SK-N-SH treated with all-trans-retinoic acid at 6 μM for 48 hours (cell line): ENCODE measurements at regions not wholly inside any gene's neighbourhood (a gene's known extent, or its start where the extent isn't known, plus 50 kb on each side); places are given as distances from the start of the nearest gene placed in this dataset.

Source experiments
- ATAC-seq: fragments of 200-7000 bp; cut with Tn5 transposase; 3 replicates; pipeline ENCODE4 v1.9.1; 2020; ENCODE audit warnings: mild to moderate bottlenecking, moderate library complexity
- CSDC2 ChIP-seq: fragments of 250-450 bp; sonication (Bioruptor Pico); IDR thresholded peaks from 2 replicates; pipeline ENCODE4 v1.5.0; 2020; ENCODE audit warnings: mild to moderate bottlenecking, moderate library complexity
- GLIS3 ChIP-seq: fragments of 250-450 bp; sonication (Bioruptor Pico); IDR thresholded peaks from 2 replicates; pipeline ENCODE4 v1.5.0; 2020; ENCODE audit warnings: mild to moderate bottlenecking, moderate library complexity
- OSR1 ChIP-seq: fragments of 250-450 bp; sonication (Bioruptor Pico); IDR thresholded peaks from 2 replicates; pipeline ENCODE4 v1.8.0; 2022; ENCODE audit warnings: moderate library complexity, mild to moderate bottlenecking, inconsistent platforms
- RARB ChIP-seq: fragments of 250-450 bp; sonication (Bioruptor Pico); IDR thresholded peaks from 2 replicates; pipeline ENCODE4 v1.8.0; 2021; ENCODE audit warnings: mild to moderate bottlenecking, moderate library complexity
- SNAI2 ChIP-seq: fragments of 250-450 bp; sonication (Bioruptor Pico); IDR thresholded peaks from 2 replicates; pipeline ENCODE4 v1.5.0; 2020; ENCODE audit warnings: mild to moderate bottlenecking, moderate library complexity
- ZC3H10 ChIP-seq: fragments of 250-450 bp; sonication (Bioruptor Pico); IDR thresholded peaks from 2 replicates; pipeline ENCODE4 v1.5.1; 2021; ENCODE audit warnings: mild to moderate bottlenecking, moderate library complexity
- ZFP3 ChIP-seq: fragments of 250-450 bp; sonication (Bioruptor Pico); IDR thresholded peaks from 2 replicates; pipeline ENCODE4 v1.5.0; 2020; ENCODE audit warnings: mild to moderate bottlenecking, moderate library complexity
- ZNF70 ChIP-seq: fragments of 450-650 bp; formaldehyde crosslinking; IDR thresholded peaks from 2 replicates; pipeline ENCODE4 v1.5.0; 2020; ENCODE audit warnings: mild to moderate bottlenecking, moderate library complexity
- TF ChIP-seq, protein P1 (sequence below): fragments of 250-450 bp; sonication (Bioruptor Pico); IDR thresholded peaks from 2 replicates; pipeline ENCODE4 v1.8.0; 2020; ENCODE audit warnings: mild to moderate bottlenecking, moderate library complexity, borderline replicate concordance
- TF ChIP-seq, protein P2 (sequence below): fragments of 250-450 bp; sonication (Bioruptor Pico); IDR thresholded peaks from 2 replicates; pipeline ENCODE4 v1.8.0; 2021; ENCODE audit warnings: low read depth, mild to moderate bottlenecking, moderate library complexity, borderline replicate concordance
- TF ChIP-seq, protein P3 (sequence below): fragments of 250-450 bp; sonication (Bioruptor Pico); IDR thresholded peaks from 2 replicates; pipeline ENCODE4 v1.5.1; 2021; ENCODE audit warnings: mild to moderate bottlenecking, moderate library complexity

DNA sequence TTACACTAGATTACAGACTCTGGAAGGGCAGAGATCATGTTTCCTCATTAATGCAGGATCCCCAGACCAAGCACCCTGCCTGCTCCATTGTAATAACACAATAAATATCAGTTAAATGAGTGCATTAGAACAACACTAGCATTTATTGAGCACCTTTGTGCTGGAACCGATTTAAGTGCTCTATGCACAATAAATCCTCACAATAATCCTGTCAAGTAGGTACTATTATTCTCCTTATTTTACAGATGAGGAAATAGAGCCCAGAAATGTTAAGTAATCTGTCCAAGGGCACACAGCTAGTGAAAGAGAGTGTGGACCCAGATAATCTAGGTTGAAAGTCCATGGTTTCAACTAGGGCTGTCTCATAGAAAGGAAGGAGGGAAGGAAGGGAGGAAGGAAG is 69.8 kb downstream of the MAP1LC3B2 start (continued):
- TF ChIP-seq, protein P1, sequence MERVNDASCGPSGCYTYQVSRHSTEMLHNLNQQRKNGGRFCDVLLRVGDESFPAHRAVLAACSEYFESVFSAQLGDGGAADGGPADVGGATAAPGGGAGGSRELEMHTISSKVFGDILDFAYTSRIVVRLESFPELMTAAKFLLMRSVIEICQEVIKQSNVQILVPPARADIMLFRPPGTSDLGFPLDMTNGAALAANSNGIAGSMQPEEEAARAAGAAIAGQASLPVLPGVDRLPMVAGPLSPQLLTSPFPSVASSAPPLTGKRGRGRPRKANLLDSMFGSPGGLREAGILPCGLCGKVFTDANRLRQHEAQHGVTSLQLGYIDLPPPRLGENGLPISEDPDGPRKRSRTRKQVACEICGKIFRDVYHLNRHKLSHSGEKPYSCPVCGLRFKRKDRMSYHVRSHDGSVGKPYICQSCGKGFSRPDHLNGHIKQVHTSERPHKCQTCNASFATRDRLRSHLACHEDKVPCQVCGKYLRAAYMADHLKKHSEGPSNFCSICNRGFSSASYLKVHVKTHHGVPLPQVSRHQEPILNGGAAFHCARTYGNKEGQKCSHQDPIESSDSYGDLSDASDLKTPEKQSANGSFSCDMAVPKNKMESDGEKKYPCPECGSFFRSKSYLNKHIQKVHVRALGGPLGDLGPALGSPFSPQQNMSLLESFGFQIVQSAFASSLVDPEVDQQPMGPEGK (CRISPR knock-in tag) = no peak
- TF ChIP-seq ZFP3 (CRISPR knock-in tag) (no peak), ZNF70 (no peak), SNAI2 (CRISPR knock-in tag) (no peak)
- TF ChIP-seq, protein P2, sequence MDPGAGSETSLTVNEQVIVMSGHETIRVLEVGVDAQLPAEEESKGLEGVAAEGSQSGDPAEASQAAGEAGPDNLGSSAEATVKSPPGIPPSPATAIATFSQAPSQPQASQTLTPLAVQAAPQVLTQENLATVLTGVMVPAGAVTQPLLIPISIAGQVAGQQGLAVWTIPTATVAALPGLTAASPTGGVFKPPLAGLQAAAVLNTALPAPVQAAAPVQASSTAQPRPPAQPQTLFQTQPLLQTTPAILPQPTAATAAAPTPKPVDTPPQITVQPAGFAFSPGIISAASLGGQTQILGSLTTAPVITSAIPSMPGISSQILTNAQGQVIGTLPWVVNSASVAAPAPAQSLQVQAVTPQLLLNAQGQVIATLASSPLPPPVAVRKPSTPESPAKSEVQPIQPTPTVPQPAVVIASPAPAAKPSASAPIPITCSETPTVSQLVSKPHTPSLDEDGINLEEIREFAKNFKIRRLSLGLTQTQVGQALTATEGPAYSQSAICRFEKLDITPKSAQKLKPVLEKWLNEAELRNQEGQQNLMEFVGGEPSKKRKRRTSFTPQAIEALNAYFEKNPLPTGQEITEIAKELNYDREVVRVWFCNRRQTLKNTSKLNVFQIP (CRISPR knock-in tag) = no peak

- no peak for TF ChIP-seq GLIS3 (CRISPR knock-in tag)
- TF ChIP-seq RARB (CRISPR knock-in tag) = no peak
- TF ChIP-seq, protein P3, sequence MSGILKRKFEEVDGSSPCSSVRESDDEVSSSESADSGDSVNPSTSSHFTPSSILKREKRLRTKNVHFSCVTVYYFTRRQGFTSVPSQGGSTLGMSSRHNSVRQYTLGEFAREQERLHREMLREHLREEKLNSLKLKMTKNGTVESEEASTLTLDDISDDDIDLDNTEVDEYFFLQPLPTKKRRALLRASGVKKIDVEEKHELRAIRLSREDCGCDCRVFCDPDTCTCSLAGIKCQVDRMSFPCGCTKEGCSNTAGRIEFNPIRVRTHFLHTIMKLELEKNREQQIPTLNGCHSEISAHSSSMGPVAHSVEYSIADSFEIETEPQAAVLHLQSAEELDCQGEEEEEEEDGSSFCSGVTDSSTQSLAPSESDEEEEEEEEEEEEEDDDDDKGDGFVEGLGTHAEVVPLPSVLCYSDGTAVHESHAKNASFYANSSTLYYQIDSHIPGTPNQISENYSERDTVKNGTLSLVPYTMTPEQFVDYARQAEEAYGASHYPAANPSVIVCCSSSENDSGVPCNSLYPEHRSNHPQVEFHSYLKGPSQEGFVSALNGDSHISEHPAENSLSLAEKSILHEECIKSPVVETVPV (CRISPR knock-in tag) = no peak
- TF ChIP-seq ZC3H10 (CRISPR knock-in tag) = no peak
- TF ChIP-seq OSR1 = no peak
- no peak for TF ChIP-seq ZNF70
- no peak for TF ChIP-seq CSDC2 (CRISPR knock-in tag)
These were observed 69.2 kb downstream of the MAP1LC3B2 start for GRCh38 chr12:116628450-116628793.

More at GRCh38 chr12:116628450-116628793, 69.2 kb downstream of the MAP1LC3B2 start:
- ATAC-seq = no peak
